ENCODE measurements at regions not wholly inside any gene's neighbourhood (a gene's known extent, or its start where the extent isn't known, plus 50 kb on each side); places are given as distances from the start of the nearest gene placed in this dataset.
"Not testable (repeated sequence)": the region's sequence is repeated elsewhere in the genome, so short reads cannot be mapped to it uniquely, and the experiment has no call there.

DNA sequence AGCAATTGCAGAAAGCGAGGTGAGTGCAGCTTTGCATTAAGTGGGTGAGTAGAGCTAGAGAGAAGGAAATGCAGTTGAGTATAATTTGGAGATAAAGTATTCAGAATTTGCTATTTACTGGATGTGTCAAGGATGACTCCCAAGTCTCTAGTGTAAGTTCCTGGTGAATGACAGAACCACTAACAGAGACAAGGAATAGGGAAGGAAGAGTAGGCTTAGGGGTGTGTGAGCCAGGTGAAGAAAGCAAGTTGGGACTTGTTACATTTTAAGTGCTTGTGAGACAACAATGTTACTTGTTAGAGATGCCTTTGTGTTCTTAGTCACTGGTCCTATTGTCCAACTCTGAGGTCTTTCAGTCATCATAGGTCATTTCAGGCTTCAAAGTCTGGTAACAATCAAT is 70.8 kb downstream of the TBC1D26 start:
- BruUV-seq (replicated peaks); FAIRE-seq; in situ Hi-C loops (cut with HindIII; ENCODE audit: extremely low pct_ligation_motif_present, low pct_unique_long_range_greater_than_20kb); H2AFZ ChIP-seq (ENCODE audit: low read length); ATAC-seq; POLR2A ChIA-PET; intact Hi-C loops (cut with micrococcal nuclease; ENCODE audit: unreplicated experiment); H3K36me3 ChIP-seq (replicated peaks in 1 of 2; ENCODE audit: control insufficient read depth in 1 of 2, insufficient read depth in 2 of 2, low read length in 2 of 2); H3K4me3 ChIP-seq (replicated peaks in 1 of 3; ENCODE audit: insufficient read depth in 1 of 3, low read depth in 2 of 3, low read length in 3 of 3); H3K9ac ChIP-seq (ENCODE audit: insufficient read depth, low read depth, low read length); H3K27ac ChIP-seq (ENCODE audit: extremely low read length, insufficient read depth, low read length); CTCF ChIA-PET (ENCODE audit: low intra/inter-chr PET ratio, low total read pairs); H3K27me3 ChIP-seq (ENCODE audit: control insufficient read depth in 1 of 2, insufficient read depth in 2 of 2, low read length in 2 of 2); DNase-seq (ENCODE audit: low spot score); H4K20me1 ChIP-seq (ENCODE audit: insufficient read depth, low read length); H3K4me2 ChIP-seq (ENCODE audit: low read depth, low read length); H3K9me3 ChIP-seq (ENCODE audit: low read length); H3K79me2 ChIP-seq (ENCODE audit: insufficient read depth, low read length); H3K4me1 ChIP-seq (ENCODE audit: insufficient read depth, low read length): not testable (repeated sequence)
- 6% methylated on average over 1 of the region's 1 CpG for WGBS (ENCODE audit: low lambda C conversion rate)

- H3K9ac ChIP-seq (ENCODE audit: insufficient read depth, low read depth, low read length); ATAC-seq; H3K79me2 ChIP-seq (ENCODE audit: insufficient read depth, low read length); POLR2A ChIA-PET; H4K20me1 ChIP-seq (ENCODE audit: insufficient read depth, low read length); DNase-seq (ENCODE audit: low spot score); H3K27ac ChIP-seq (ENCODE audit: extremely low read length, insufficient read depth, low read length); H3K4me3 ChIP-seq (replicated peaks in 1 of 3; ENCODE audit: insufficient read depth in 1 of 3, low read depth in 2 of 3, low read length in 3 of 3); H3K27me3 ChIP-seq (ENCODE audit: control insufficient read depth in 1 of 2, insufficient read depth in 2 of 2, low read length in 2 of 2); H3K4me1 ChIP-seq (ENCODE audit: insufficient read depth, low read length); H3K9me3 ChIP-seq (ENCODE audit: low read length); BruUV-seq (replicated peaks); FAIRE-seq; intact Hi-C loops (cut with micrococcal nuclease; ENCODE audit: unreplicated experiment); H3K36me3 ChIP-seq (replicated peaks in 1 of 2; ENCODE audit: control insufficient read depth in 1 of 2, insufficient read depth in 2 of 2, low read length in 2 of 2); H3K4me2 ChIP-seq (ENCODE audit: low read depth, low read length); CTCF ChIA-PET (ENCODE audit: low intra/inter-chr PET ratio, low total read pairs); in situ Hi-C loops (cut with HindIII; ENCODE audit: extremely low pct_ligation_motif_present, low pct_unique_long_range_greater_than_20kb); H2AFZ ChIP-seq (ENCODE audit: low read length): not testable (repeated sequence)
- 10% methylated on average over 2 of the region's 4 CpGs for WGBS (ENCODE audit: low lambda C conversion rate)
These were observed 74.7 kb downstream of the TBC1D26 start for GRCh38 chr17:15806825-15807224.

GRCh38 chr17:15813388-15813787 is 81.3 kb downstream of the TBC1D26 start:
- H3K4me3 ChIP-seq (replicated peaks in 1 of 3; ENCODE audit: insufficient read depth in 1 of 3, low read depth in 2 of 3, low read length in 3 of 3); H3K9me3 ChIP-seq (ENCODE audit: low read length); intact Hi-C loops (cut with micrococcal nuclease; ENCODE audit: unreplicated experiment); FAIRE-seq; H3K4me2 ChIP-seq (ENCODE audit: low read depth, low read length); H2AFZ ChIP-seq (ENCODE audit: low read length); ATAC-seq; H3K36me3 ChIP-seq (replicated peaks in 1 of 2; ENCODE audit: control insufficient read depth in 1 of 2, insufficient read depth in 2 of 2, low read length in 2 of 2); CTCF ChIA-PET (ENCODE audit: low intra/inter-chr PET ratio, low total read pairs); H3K9ac ChIP-seq (ENCODE audit: insufficient read depth, low read depth, low read length); DNase-seq (ENCODE audit: low spot score); in situ Hi-C loops (cut with HindIII; ENCODE audit: extremely low pct_ligation_motif_present, low pct_unique_long_range_greater_than_20kb); H4K20me1 ChIP-seq (ENCODE audit: insufficient read depth, low read length); BruUV-seq (replicated peaks); H3K27ac ChIP-seq (ENCODE audit: extremely low read length, insufficient read depth, low read length); H3K79me2 ChIP-seq (ENCODE audit: insufficient read depth, low read length); H3K27me3 ChIP-seq (ENCODE audit: control insufficient read depth in 1 of 2, insufficient read depth in 2 of 2, low read length in 2 of 2); POLR2A ChIA-PET; H3K4me1 ChIP-seq (ENCODE audit: insufficient read depth, low read length): not testable (repeated sequence)
- WGBS (ENCODE audit: low lambda C conversion rate): 27% methylated on average over 5 of the region's 7 CpGs

- ATAC-seq; DNase-seq (ENCODE audit: low spot score); H4K20me1 ChIP-seq (ENCODE audit: insufficient read depth, low read length); H3K4me3 ChIP-seq (replicated peaks in 1 of 3; ENCODE audit: insufficient read depth in 1 of 3, low read depth in 2 of 3, low read length in 3 of 3); H3K4me1 ChIP-seq (ENCODE audit: insufficient read depth, low read length); H3K27ac ChIP-seq (ENCODE audit: extremely low read length, insufficient read depth, low read length); H3K36me3 ChIP-seq (replicated peaks in 1 of 2; ENCODE audit: control insufficient read depth in 1 of 2, insufficient read depth in 2 of 2, low read length in 2 of 2); BruUV-seq (replicated peaks); POLR2A ChIA-PET; H3K9me3 ChIP-seq (ENCODE audit: low read length); H3K9ac ChIP-seq (ENCODE audit: insufficient read depth, low read depth, low read length); H3K4me2 ChIP-seq (ENCODE audit: low read depth, low read length); FAIRE-seq; intact Hi-C loops (cut with micrococcal nuclease; ENCODE audit: unreplicated experiment); H2AFZ ChIP-seq (ENCODE audit: low read length); H3K79me2 ChIP-seq (ENCODE audit: insufficient read depth, low read length); H3K27me3 ChIP-seq (ENCODE audit: control insufficient read depth in 1 of 2, insufficient read depth in 2 of 2, low read length in 2 of 2); in situ Hi-C loops (cut with HindIII; ENCODE audit: extremely low pct_ligation_motif_present, low pct_unique_long_range_greater_than_20kb); CTCF ChIA-PET (ENCODE audit: low intra/inter-chr PET ratio, low total read pairs): not testable (repeated sequence)
- 0% methylated on average over 3 of the region's 3 CpGs for WGBS (ENCODE audit: low lambda C conversion rate)
These were observed 81.9 kb downstream of the TBC1D26 start for GRCh38 chr17:15814003-15814402.

DNA sequence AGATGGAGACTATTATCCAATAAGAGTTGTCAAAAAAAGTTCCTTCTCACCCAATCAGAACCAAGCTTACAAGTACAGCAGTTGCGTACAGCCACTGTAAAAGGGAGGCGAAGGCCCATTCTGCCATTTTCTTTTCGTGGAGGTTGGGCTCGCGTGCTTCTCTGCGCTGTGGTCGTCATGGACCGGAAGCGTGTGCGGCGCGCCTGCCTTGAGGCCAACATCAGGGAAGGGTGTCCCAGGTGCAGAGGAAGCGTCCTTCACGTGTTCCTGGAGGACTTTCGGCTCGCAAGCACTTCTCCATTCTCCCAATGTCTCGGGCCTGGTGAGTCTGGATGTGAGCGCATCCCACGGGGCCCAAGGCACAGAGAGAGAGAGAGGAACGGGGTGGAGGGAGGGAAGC is 85.8 kb downstream of the TBC1D26 start:
- intact Hi-C loops (cut with micrococcal nuclease; ENCODE audit: unreplicated experiment); H3K27me3 ChIP-seq (ENCODE audit: control insufficient read depth in 1 of 2, insufficient read depth in 2 of 2, low read length in 2 of 2); POLR2A ChIA-PET; BruUV-seq (replicated peaks); CTCF ChIA-PET (ENCODE audit: low intra/inter-chr PET ratio, low total read pairs); H3K4me3 ChIP-seq (replicated peaks in 1 of 3; ENCODE audit: insufficient read depth in 1 of 3, low read depth in 2 of 3, low read length in 3 of 3); H3K9me3 ChIP-seq (ENCODE audit: low read length); H2AFZ ChIP-seq (ENCODE audit: low read length); H3K4me1 ChIP-seq (ENCODE audit: insufficient read depth, low read length); H4K20me1 ChIP-seq (ENCODE audit: insufficient read depth, low read length); DNase-seq (ENCODE audit: low spot score); FAIRE-seq; in situ Hi-C loops (cut with HindIII; ENCODE audit: extremely low pct_ligation_motif_present, low pct_unique_long_range_greater_than_20kb); H3K36me3 ChIP-seq (replicated peaks in 1 of 2; ENCODE audit: control insufficient read depth in 1 of 2, insufficient read depth in 2 of 2, low read length in 2 of 2); H3K4me2 ChIP-seq (ENCODE audit: low read depth, low read length); ATAC-seq; H3K79me2 ChIP-seq (ENCODE audit: insufficient read depth, low read length); H3K9ac ChIP-seq (ENCODE audit: insufficient read depth, low read depth, low read length); H3K27ac ChIP-seq (ENCODE audit: extremely low read length, insufficient read depth, low read length): not testable (repeated sequence)
- 87% methylated on average over 14 of the region's 20 CpGs for WGBS (ENCODE audit: low lambda C conversion rate)
